H1 (cell line): ENCODE measurements at regions not wholly inside any gene's neighbourhood (a gene's known extent, or its start where the extent isn't known, plus 50 kb on each side); places are given as distances from the start of the nearest gene placed in this dataset.
A peak's percentile ranks its signal among the peaks of the same experiment; 100 is the strongest.

Experiments
- CTCF ChIA-PET: fragments of 300-600 bp; sonication (Branson Sonifier 250); formaldehyde crosslinking; loops from one replicate; lab custom pipeline; 2021; ENCODE audit not compliant: partially characterized antibody; lab: Charles Lee
- POLR2A ChIA-PET: fragments of 300-600 bp; sonication (Branson Sonifier 250); formaldehyde crosslinking; loops from one replicate; lab custom pipeline; 2021; ENCODE audit warnings: inconsistent platforms; ENCODE audit not compliant: partially characterized antibody; lab: Charles Lee
- DNase-seq, 2 experiments: peaks; one replicate each; pipeline versions ENCODE4 v3.0.0 to v3.0.0-alpha.2; 2010 to 2022; ENCODE audit warnings: low spot score in 2 of 2, low read depth in 1 of 2, mixed read lengths in 1 of 2
- FAIRE-seq: peaks from 2 replicates; lab custom pipeline; 2011; peaks lifted over from hg19 to GRCh38; lab: Jason Lieb, UNC
- H2AFZ ChIP-seq: 2 replicates; pipeline ENCODE4 v1.8.1; 2012; ENCODE audit warnings: low read length, inconsistent platforms
- H2AK5ac ChIP-seq: 2 replicates; pipeline ENCODE4 v1.6.1; 2013; ENCODE audit warnings: low read depth, low read length
- H2BK120ac ChIP-seq: replicated peaks from 2 replicates; pipeline ENCODE3; 2013; ENCODE audit warnings: low read depth, low read length, inconsistent platforms
- H2BK12ac ChIP-seq: 2 replicates; pipeline ENCODE4 v1.6.1; 2013; ENCODE audit warnings: low read depth, low read length
- H2BK15ac ChIP-seq: 2 replicates; pipeline ENCODE4 v1.6.1; 2013; ENCODE audit warnings: low read length
- H2BK20ac ChIP-seq: 2 replicates; pipeline ENCODE4 v1.6.1; 2013; ENCODE audit warnings: low read length
- H2BK5ac ChIP-seq: 2 replicates; pipeline ENCODE4 v1.6.1; 2013; ENCODE audit warnings: low read depth, low read length
- H3K14ac ChIP-seq: 2 replicates; pipeline ENCODE4 v1.6.1; 2013; ENCODE audit warnings: inconsistent platforms; ENCODE audit not compliant: insufficient read length
- H3K18ac ChIP-seq: 2 replicates; pipeline ENCODE4 v1.6.1; 2013; ENCODE audit warnings: low read length; ENCODE audit errors: extremely low read depth
- H3K23ac ChIP-seq: 2 replicates; pipeline ENCODE4 v1.6.1; 2013; ENCODE audit warnings: inconsistent platforms; ENCODE audit not compliant: insufficient read length
- H3K23me2 ChIP-seq: 2 replicates; pipeline ENCODE4 v1.6.1; 2013; ENCODE audit warnings: low read depth, low read length
- H3K27ac ChIP-seq: 2 replicates; pipeline ENCODE4 v1.6.1; 2011; ENCODE audit warnings: low read depth, low read length, inconsistent platforms
- H3K27me3 ChIP-seq, 4 experiments: replicated peaks in 1 of 4; 1 replicate in 1 of 4; 2 replicates in 3 of 4; pipeline versions ENCODE4 v1.6.1 to v1.8.1; 2011 to 2013; ENCODE audit warnings: low read length in 3 of 4, mild to moderate bottlenecking in 3 of 4, inconsistent platforms in 2 of 4, mixed read lengths in 2 of 4, moderate library complexity in 1 of 4; ENCODE audit not compliant: control insufficient read depth in 3 of 4, insufficient read depth in 3 of 4; ENCODE audit errors: extremely low read depth in 1 of 4
- H3K36me3 ChIP-seq, 4 experiments: 2 replicates each; pipeline versions ENCODE4 v1.6.1 to v1.8.1; 2011 to 2013; ENCODE audit warnings: mild to moderate bottlenecking in 4 of 4, low read length in 3 of 4, moderate library complexity in 2 of 4, control low read depth in 1 of 4, inconsistent platforms in 1 of 4; ENCODE audit not compliant: insufficient read depth in 4 of 4, control insufficient read depth in 2 of 4
- H3K4ac ChIP-seq: replicated peaks from 2 replicates; pipeline ENCODE3; 2013; ENCODE audit warnings: low read length, low read depth, mixed read lengths, inconsistent platforms; ENCODE audit not compliant: insufficient read length
- H3K4me1 ChIP-seq, 4 experiments: replicated peaks in 1 of 4; 1 replicate in 1 of 4; 2 replicates in 3 of 4; pipeline versions ENCODE4 v1.6.1 to v1.8.1; 2011 to 2013; ENCODE audit warnings: low read length in 3 of 4, inconsistent platforms in 2 of 4, mixed read lengths in 1 of 4; ENCODE audit not compliant: insufficient read depth in 4 of 4, control insufficient read depth in 3 of 4
- H3K4me2 ChIP-seq, 2 experiments: 2 replicates each; pipeline versions ENCODE4 v1.6.1 to v1.8.1; 2011 to 2013; ENCODE audit warnings: low read depth in 2 of 2, low read length in 2 of 2, control low read depth in 1 of 2, inconsistent platforms in 1 of 2, mild to moderate bottlenecking in 1 of 2; ENCODE audit not compliant: insufficient read depth in 1 of 2
- H3K4me3 ChIP-seq, 4 experiments: fragments of 200-600, 300-600 bp in 1 of 4; sonication (generic), shearing (Covaris generic), sonication (Bioruptor Twin) in 1 of 4; 2 replicates each; pipeline versions ENCODE4 v1.5.1 to v1.8.1; 2011 to 2016; ENCODE audit warnings: low read length in 4 of 4, low read depth in 3 of 4, control low read depth in 2 of 4, inconsistent platforms in 2 of 4, mild to moderate bottlenecking in 2 of 4, mixed read lengths in 1 of 4, moderate library complexity in 1 of 4; ENCODE audit not compliant: insufficient read depth in 2 of 4; ENCODE audit errors: extremely low read depth in 1 of 4
- H3K56ac ChIP-seq: replicated peaks from 2 replicates; pipeline ENCODE3; 2013; ENCODE audit warnings: low read depth, mild to moderate bottlenecking, mixed read lengths, low read length, inconsistent platforms; ENCODE audit not compliant: insufficient read length
- H3K79me1 ChIP-seq: 2 replicates; pipeline ENCODE4 v1.6.1; 2013; ENCODE audit warnings: low read depth, low read length, control low read depth
- H3K79me2 ChIP-seq, 2 experiments: 2 replicates each; pipeline versions ENCODE4 v1.6.1 to v1.8.1; 2012 to 2013; ENCODE audit warnings: low read length in 2 of 2, mild to moderate bottlenecking in 2 of 2, inconsistent platforms in 1 of 2; ENCODE audit not compliant: insufficient read depth in 2 of 2, control insufficient read depth in 1 of 2
- H3K9ac ChIP-seq, 4 experiments: replicated peaks in 1 of 4; 1 replicate in 1 of 4; 2 replicates in 3 of 4; pipeline versions ENCODE4 v1.6.1 to v1.8.1; 2011 to 2013; ENCODE audit warnings: low read depth in 3 of 4, low read length in 3 of 4, control low read depth in 2 of 4, mild to moderate bottlenecking in 2 of 4, moderate library complexity in 2 of 4, inconsistent platforms in 1 of 4; ENCODE audit errors: extremely low read depth in 1 of 4
- H3K9me3 ChIP-seq, 2 experiments: 2 replicates each; pipeline versions ENCODE4 v1.6.1 to v1.8.1; 2012 to 2013; ENCODE audit warnings: mild to moderate bottlenecking in 2 of 2, moderate library complexity in 2 of 2, control low read depth in 1 of 2, inconsistent platforms in 1 of 2, low read depth in 1 of 2, low read length in 1 of 2, mixed read lengths in 1 of 2; ENCODE audit not compliant: insufficient read depth in 2 of 2
- H4K20me1 ChIP-seq, 2 experiments: replicated peaks in 1 of 2; 2 replicates each; pipeline versions ENCODE3 to v1.8.1; 2011 to 2013; ENCODE audit warnings: inconsistent platforms in 2 of 2, low read length in 2 of 2, mild to moderate bottlenecking in 1 of 2; ENCODE audit not compliant: insufficient read depth in 2 of 2, control insufficient read depth in 1 of 2
- H4K5ac ChIP-seq: 2 replicates; pipeline ENCODE4 v1.6.1; 2013; ENCODE audit warnings: low read length, low read depth, mixed read lengths, inconsistent platforms; ENCODE audit not compliant: insufficient read length
- H4K8ac ChIP-seq: 2 replicates; pipeline ENCODE4 v1.8.0; 2013; ENCODE audit warnings: mild to moderate bottlenecking, moderate library complexity, low read length, inconsistent platforms; ENCODE audit not compliant: insufficient read depth; ENCODE audit errors: extremely low read depth
- H4K91ac ChIP-seq: replicated peaks from 2 replicates; pipeline ENCODE3; 2013; ENCODE audit warnings: low read length, mixed read lengths, inconsistent platforms; ENCODE audit not compliant: insufficient read length
- GABPA ChIP-seq: IDR thresholded peaks from 2 replicates; pipeline ENCODE4 v1.6.1; 2011; ENCODE audit warnings: mild to moderate bottlenecking, low read length, moderate library complexity, borderline replicate concordance; ENCODE audit not compliant: insufficient read depth
- TEAD4 ChIP-seq: IDR thresholded peaks from 2 replicates; pipeline ENCODE4 v1.6.1; 2012; ENCODE audit warnings: low read depth, low read length, inconsistent platforms, mixed read lengths
- WGBS, 2 experiments: shearing (Covaris generic) in 1 of 2; methylation state at CpG; one replicate each; pipeline versions ENCODE4 v1.1.6 to v1.1.7; 2013 to 2015; ENCODE audit warnings: low lambda C conversion rate in 2 of 2, mixed read lengths in 2 of 2, inconsistent platforms in 1 of 2, low coverage in 1 of 2, missing lambda C conversion rate in 1 of 2; ENCODE audit not compliant: insufficient replicate concordance in 2 of 2, insufficient coverage in 1 of 2, insufficient read length in 1 of 2; ENCODE audit errors: extremely low coverage in 1 of 2, missing lambda C conversion rate in 1 of 2; 5-methylcytosine and 5-hydroxymethylcytosine counted together

- CTCF ChIA-PET: no interaction called here
- Histone ChIP-seq H3K79me1 (no peaks in the 10 kb centered on the region), H3K14ac (no peak overlapping the region), H2AK5ac (no peak overlapping the region), H3K4me3 (no peak overlapping the region), H3K4ac (no peak overlapping the region), H2BK12ac (no peak overlapping the region), H2BK15ac (no peak overlapping the region), H3K9ac (no peak overlapping the region), H3K4me1 (no peaks in the 10 kb centered on the region), H3K4me2 (no peak overlapping the region), H3K18ac (no peak overlapping the region), H4K20me1 (no peaks in the 10 kb centered on the region), H3K56ac (no peak overlapping the region), H3K27me3 (no peaks in the 10 kb centered on the region), H3K9me3 (no peaks in the 10 kb centered on the region), H3K27ac (no peak overlapping the region), H2AFZ (no peak overlapping the region), H4K91ac (no peak overlapping the region), H3K79me2 (no peaks in the 10 kb centered on the region), H3K23me2 (no peaks in the 10 kb centered on the region), H3K23ac (no peak overlapping the region), H4K5ac (no peak overlapping the region), H2BK20ac (no peak overlapping the region), H3K36me3 (no peaks in the 10 kb centered on the region), H4K8ac (no peak overlapping the region), H2BK5ac (no peak overlapping the region), H2BK120ac (no peak overlapping the region)
- 83% methylated on average over 2 of the region's 2 CpGs; no CpG with 5 or more reads in 1 of the 2 experiments for WGBS, 2 experiments
- no peak for TF ChIP-seq GABPA
- peak; percentile 40; the same call in 1 of the 2 replicates for TF ChIP-seq TEAD4
- no peak for DNase-seq
- FAIRE-seq: no peak
- POLR2A ChIA-PET: no interaction called here
Measured at GRCh38 chr14:39773387-39774126, 341.3 kb upstream of the FBXO33 start.
